NCI-H446 (cell line): ENCODE measurements at regions not wholly inside any gene's neighbourhood (a gene's known extent, or its start where the extent isn't known, plus 50 kb on each side); places are given as distances from the start of the nearest gene placed in this dataset.
A peak's percentile ranks its signal among the peaks of the same experiment; 100 is the strongest.

Source experiments
- DNase-seq, 2 experiments: peaks; one replicate each; lab custom pipeline; 2025; lab: John Stamatoyannopoulos, UW

- no peak for DNase-seq
Measured at GRCh38 chr15:38861108-38861507, 296.5 kb upstream of the RASGRP1 start.

- no peak for DNase-seq
Measured at GRCh38 chr15:38862099-38862498, 297.5 kb upstream of the RASGRP1 start.

- DNase-seq, result no peak
Measured at GRCh38 chr15:38863381-38863780, 298.8 kb upstream of the RASGRP1 start.

- no peak for DNase-seq
Measured at GRCh38 chr15:38864122-38864521, 299.5 kb upstream of the RASGRP1 start.

- no peak for DNase-seq
Measured at GRCh38 chr15:38864827-38865581, 300.4 kb upstream of the RASGRP1 start.

- DNase-seq, result no peak
Measured at GRCh38 chr15:38867556-38867955, 302.9 kb upstream of the RASGRP1 start.

- DNase-seq, result no peak
Measured at GRCh38 chr15:38868326-38869114, 303.9 kb upstream of the RASGRP1 start.

GRCh38 chr15:38871638-38872037 lies 307.0 kb upstream of the RASGRP1 start:
- DNase-seq, result no peak

- no peak for DNase-seq
Measured at GRCh38 chr15:38872732-38873131, 308.1 kb upstream of the RASGRP1 start.

GRCh38 chr15:38873158-38873557 lies 308.5 kb upstream of the RASGRP1 start:
- no peak for DNase-seq

- DNase-seq, result no peak
Measured at GRCh38 chr15:38874464-38874863, 309.9 kb upstream of the RASGRP1 start.

- no peak for DNase-seq
Measured at GRCh38 chr15:38876211-38876610, 311.6 kb upstream of the RASGRP1 start.

- DNase-seq, result no peak
Measured at GRCh38 chr15:38876621-38877020, 312.0 kb upstream of the RASGRP1 start.

GRCh38 chr15:38877471-38877870 lies 312.9 kb upstream of the RASGRP1 start:
- peak; percentile 6 to 44 for DNase-seq

- no peak for DNase-seq
Measured at GRCh38 chr15:38878026-38878425, 313.4 kb upstream of the RASGRP1 start.

GRCh38 chr15:38878926-38879325 lies 314.3 kb upstream of the RASGRP1 start:
- peak in 1 of 2 experiments; percentile 42 for DNase-seq

- DNase-seq, result peak in 1 of 2 experiments; percentile 6
Measured at GRCh38 chr15:38879909-38880471, 315.4 kb upstream of the RASGRP1 start.

GRCh38 chr15:38882221-38882620 lies 317.6 kb upstream of the RASGRP1 start:
- no peak for DNase-seq

- DNase-seq, result no peak
Measured at GRCh38 chr15:38883987-38884386, 319.4 kb upstream of the RASGRP1 start.

GRCh38 chr15:38885001-38885400 lies 320.4 kb upstream of the RASGRP1 start:
- DNase-seq, result no peak

GRCh38 chr15:38885471-38885952 lies 320.9 kb upstream of the RASGRP1 start:
- DNase-seq, result peak in 1 of 2 experiments; percentile 14

GRCh38 chr15:38886315-38887163 lies 321.9 kb upstream of the RASGRP1 start:
- no peak for DNase-seq
